NCI-H128 (cell line): ENCODE measurements at regions not wholly inside any gene's neighbourhood (a gene's known extent, or its start where the extent isn't known, plus 50 kb on each side); places are given as distances from the start of the nearest gene placed in this dataset.

Experiments used
- DNase-seq: peaks from one replicate; lab custom pipeline; 2025; ENCODE audit not compliant: unreplicated experiment; lab: John Stamatoyannopoulos, UW

DNA sequence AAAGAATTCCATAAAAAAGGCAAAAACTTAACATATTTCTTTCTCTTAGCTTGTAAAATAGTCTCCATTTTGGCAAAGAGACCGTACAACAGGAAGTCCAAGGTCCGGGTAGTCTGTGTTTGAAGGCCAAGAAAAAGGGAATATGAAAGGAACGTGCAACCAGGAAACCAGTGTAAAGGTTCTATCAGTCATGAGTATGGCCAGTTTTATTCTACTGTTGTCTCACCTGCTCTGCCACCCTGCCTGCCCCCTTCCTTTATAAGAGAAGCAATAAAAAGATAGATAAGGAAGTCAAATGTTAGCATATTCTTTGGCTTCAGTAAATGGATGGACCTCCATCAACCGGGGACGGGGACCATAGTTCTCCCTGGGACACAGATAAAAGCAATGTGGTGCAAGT lies 370.6 kb upstream of the ROBO2 start:
- DNase-seq: no peak

DNA sequence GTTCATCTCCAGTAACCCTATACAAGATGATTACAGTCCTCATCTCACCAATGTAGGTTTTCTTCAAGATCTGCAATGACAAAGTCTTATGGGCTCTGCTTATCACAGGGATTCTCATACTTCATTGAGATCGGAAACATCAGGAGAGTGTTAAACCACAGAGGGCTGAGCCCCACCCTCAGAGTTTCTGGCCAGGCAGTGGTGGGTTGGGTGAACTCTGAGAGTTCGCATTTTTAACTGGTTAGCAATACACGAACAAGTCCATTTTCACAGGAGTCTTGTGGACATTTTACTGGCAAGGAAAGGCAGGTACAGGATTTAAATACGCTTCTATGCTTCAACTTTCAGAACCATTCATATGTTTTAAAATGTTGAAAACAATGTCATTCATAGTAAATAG lies 366.7 kb upstream of the ROBO2 start:
- DNase-seq: no peak

DNA sequence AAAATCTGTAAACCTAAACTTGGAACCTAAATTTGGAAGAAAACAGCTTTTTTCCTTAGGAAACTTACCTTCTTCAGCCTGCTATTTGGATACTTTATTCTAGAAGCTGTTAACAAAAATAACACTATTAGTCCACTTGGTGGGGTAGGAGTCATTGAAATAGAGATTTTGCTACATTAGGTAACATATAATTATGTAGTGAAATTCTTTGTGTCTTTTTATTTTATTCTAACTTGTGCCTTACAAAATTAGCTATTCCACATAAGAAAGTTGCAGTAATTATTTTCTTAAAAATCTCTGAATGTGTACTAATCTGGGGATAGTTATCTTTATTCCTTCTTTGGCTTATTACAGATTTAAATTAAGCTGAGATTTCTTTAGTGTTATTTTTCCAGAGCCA lies 360.4 kb upstream of the ROBO2 start:
- DNase-seq: no peak

DNA sequence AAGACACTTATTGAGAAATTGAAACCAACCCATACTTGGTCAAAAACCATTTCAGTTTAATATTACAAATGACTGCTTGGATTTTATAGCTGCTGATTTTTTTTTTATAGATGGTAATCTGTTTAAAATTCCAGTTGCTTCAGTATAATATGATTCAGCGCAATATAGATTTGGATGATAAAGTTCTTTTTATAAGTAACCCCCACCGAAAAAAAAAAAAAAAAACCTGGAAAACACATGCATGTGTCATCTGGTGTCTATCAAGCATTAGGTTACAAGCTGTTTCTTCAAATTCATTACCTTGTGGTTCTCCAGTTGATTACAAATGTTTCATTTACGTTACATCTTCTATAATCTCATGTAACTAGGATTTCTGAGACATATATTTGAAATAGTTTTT lies 356.6 kb upstream of the ROBO2 start:
- no peak for DNase-seq

DNA sequence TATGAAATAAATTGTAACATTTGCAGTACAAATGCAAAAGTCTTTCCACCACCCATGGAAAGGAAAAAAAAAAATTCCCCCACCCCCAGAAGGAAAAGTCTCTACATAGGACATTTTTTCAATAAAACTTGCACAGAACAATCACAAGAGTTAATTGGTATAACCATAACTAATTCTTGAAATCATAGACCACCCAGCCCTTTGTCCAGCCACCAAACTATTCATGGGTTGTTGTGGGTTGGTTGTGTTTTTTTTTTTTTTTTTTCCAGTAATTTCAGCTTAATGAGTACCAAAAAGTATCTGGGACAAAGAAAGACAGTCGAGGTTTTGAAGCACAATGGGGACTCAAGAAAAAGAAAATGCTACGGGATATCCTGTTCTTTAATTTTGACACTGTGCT lies 355.0 kb upstream of the ROBO2 start:
- DNase-seq: no peak

DNA sequence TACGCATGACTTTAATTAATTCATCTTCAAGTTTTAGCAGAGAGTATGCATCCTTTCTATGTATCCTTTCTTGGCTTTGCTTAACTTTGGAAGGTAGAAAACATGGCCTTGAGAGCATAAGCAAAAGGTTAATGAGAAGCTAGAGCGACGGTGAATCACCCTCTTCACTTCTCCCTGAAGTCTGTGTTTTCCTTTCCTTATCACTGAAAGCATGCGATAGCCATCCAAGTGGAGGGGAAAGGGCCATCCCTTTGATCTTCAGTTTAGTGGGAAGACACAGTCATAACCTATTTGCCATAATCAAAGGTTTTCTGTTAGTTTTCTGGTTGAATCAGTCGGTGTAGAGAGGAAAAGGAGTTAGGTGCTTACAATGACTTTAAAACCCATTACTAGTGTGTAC lies 354.0 kb upstream of the ROBO2 start:
- DNase-seq: no peak

DNA sequence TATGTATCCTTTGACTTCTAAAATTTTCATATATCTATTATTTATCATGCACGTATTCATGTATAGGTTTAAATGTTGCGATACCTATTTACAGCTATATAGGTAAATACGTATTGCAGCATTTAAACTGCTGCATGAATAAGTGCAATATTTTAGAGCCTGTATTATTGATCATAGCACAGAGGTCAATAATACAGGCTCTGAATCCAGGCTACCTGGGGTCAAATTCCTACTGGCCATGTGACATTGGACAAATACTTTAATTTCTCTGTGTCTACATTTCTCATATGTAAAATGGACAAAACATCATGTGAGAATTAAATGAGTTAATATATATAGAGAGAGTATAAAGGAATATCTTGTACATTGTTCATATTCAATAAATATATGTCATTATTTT lies 352.9 kb upstream of the ROBO2 start:
- DNase-seq: no peak

DNA sequence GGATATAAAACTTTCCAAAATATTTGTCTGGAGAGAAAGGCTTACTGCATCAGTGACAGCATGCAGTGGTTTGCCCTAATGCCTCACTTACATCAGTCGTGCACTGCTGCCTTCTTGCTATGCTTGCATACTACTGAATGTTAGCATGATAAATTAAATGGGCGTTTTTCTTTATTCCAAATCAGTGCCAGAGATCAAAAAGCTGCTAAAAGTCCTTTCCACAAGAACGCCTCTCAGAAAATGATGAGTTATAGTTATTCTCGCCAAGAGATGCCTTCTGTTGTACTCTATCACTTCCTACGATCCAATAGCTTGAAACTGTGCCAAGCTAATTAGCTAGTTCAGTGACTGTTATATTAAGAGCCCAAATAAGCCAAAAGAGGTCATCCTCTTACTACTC lies 345.8 kb upstream of the ROBO2 start:
- peak; percentile 28 for DNase-seq

DNA sequence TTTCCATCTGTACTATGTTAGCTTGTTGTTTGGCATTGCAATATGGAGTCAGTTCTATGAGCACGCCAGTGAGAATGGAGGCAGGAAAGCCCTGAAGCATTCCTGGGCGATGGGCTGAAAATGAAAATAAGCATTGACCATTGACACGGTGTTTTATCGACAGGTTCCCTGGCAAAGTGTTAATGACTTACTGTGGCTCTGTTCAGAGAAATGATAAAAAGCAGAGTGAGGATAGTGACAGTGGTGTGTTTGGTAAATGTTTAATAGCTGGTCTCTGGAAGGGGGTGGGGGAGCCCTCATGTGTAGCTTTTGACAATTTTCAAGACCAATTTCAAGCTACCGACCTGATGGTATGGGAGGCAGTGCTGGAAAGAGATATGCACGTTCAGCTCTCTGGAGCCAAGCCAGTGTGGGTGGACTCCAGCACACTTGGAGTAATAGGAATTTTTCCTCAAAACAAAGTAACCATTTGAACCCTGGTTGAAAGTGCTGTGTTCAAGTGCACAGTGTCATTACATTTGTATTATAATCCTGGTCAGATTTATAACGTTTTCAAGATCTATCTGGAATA lies 341.7 kb upstream of the ROBO2 start:
- DNase-seq: no peak

DNA sequence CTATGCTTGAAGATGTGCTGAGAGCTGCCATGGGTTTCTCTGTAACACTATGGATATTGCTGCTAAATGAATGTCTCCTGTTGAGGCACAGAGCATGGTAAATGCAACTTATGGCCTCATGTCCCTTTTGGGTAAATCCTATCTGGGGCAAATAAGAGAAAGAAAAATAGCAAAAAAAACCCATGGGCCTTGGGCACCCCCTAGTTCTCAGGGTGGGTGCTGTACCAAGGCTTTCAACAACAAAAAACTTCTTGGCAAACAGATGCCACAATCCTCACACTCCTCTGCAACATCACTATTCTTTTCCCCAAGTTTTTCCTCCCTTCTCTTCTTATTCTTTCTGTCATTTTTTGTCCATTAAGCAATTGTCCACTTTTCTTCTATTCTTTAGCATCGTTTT lies 340.1 kb upstream of the ROBO2 start:
- no peak for DNase-seq

DNA sequence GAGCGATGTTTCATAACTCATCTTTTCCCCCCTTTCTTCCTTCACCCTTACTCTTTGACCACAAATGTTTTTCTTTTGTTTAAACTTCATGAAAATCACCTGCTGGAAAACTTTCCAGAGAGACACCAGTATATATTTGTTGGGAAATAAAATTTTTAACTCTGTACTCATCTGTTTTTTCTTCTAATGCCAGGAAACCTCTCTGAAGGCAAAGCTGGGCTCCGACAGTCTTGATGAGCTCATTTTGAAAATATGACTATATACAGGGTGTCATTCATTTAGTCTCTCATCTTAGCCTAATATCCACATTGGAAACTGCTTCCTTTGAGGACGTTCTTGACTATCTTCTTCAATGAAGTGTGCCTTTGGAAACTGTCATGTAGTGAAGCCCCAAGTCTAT lies 339.6 kb upstream of the ROBO2 start:
- DNase-seq: no peak

DNA sequence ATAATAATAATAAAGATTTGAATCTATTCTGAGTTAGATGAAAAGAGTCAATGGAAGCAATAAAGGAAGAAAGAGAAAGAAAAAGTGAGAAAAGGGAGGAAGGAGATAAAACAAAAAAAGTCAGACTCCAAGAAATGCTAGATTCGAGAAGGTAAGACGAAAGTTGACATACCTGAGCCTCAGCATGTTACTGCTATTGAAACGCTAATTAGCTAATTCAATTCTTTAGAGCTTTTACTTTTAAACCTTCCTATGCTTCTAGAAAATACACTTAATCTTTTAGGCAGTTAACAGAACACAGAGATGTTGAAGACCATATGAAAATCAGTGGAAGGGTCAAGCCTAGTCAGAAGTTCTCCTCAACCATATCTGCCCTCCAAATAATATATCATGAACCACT lies 337.2 kb upstream of the ROBO2 start:
- DNase-seq: no peak

DNA sequence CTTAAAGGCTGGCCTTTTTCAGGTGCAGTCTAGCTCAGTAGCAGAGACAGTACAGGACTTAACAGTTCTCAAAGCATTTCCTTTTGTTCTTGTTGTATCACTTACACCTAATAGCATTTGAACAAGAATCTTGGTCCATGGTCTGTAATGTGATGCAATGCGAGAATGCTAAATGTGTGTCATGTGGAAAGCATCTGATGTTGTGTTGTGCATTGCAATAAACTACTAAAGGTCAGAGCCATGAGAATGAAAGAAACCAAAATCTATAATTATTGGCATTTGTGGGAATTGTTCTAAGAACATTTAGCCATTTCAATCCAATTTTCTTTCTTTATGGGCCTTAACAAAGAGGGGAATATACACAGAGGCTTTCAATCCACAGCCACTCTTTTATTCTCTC lies 324.5 kb upstream of the ROBO2 start:
- no peak for DNase-seq

DNA sequence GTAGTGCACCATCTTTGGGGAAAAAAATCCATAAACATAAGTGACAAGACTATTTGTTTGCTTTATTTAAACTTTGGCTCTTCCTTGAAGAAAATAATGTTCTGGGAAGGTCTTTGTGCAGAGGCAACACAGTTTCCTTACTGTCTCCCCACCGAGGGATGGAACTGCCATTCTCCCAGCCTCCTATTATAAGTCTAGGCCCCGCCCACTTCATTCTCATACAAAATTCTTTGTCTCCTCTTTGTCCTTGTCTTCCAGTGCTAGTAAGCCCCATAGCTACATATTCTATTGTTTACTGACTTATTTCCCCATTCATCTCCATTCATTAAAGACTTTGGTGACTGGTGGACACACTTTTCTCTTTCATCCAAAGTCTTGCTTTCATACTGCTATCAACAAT lies 316.5 kb upstream of the ROBO2 start:
- DNase-seq: no peak

DNA sequence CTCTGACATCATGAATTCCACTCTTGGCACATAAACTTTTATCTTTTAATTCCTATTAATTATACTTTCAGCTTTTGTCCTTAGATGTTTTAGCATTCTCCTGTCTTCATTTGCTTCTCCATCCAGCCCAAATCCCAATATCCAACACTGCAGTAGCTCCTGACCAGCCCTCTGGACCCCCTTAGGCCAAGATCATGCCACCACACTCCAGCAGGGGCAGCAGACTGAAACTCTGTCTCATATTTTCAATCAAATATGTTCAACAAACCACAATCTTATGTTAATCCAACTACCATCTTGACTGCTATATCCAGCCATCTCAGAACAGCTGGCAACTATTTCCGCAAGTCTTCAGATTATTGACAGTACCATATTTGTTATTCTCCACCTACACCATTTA lies 315.8 kb upstream of the ROBO2 start:
- no peak for DNase-seq

DNA sequence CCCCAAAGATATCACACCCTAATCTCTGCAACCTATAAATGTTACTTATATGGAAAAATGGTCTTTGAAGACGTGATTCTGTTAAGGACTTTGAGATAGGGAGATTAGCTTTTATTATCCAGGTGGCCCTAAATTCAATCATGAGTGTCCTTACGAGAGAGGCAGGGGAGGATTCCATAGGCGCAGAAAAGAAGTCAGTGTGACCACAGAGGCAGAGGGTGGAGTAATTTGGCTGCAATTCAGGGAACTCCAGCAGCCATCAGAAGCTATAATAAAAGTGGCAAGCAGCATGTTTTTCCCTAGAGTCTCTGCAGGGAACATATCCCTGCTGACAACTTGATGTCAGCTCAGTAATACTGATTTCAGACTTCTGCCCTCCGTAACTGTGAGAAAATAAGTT lies 315.2 kb upstream of the ROBO2 start:
- no peak for DNase-seq

DNA sequence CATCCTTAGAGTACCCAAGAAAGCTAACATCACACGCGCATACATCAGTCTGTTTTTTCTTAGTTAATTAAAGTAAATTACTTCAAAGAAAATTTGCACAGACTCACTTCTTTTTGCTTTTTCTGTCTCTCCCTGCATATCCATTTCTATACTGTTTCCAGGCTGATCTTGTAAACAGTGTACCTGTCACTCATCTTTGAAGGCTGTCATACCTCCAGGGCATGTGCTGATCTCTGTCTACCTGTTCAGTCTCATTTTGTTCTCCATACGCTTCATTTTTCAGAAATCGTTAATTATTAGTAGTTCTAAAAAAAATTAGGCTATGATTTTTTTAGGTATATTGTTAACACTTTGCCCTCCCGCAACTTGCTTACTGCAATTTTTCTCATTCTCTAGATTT lies 313.9 kb upstream of the ROBO2 start:
- DNase-seq: no peak

DNA sequence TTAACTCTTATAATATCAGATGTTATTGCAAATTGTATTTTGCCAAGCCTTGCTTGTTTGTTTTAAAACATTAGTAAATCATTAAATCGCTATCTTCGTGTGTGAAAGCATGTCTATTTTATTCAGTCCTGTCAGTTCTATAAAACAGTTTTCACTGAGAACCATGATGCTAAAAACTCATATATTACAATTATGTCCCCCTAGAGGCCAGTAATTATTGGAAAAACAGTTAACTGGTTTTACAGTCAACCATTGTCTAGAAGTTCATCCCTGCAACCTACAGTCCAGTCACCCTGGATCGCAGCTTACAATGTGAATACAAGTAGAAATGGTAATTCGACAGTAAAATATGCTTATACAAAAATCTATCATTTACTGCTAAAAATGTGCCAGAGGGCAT lies 311.5 kb upstream of the ROBO2 start:
- no peak for DNase-seq

DNA sequence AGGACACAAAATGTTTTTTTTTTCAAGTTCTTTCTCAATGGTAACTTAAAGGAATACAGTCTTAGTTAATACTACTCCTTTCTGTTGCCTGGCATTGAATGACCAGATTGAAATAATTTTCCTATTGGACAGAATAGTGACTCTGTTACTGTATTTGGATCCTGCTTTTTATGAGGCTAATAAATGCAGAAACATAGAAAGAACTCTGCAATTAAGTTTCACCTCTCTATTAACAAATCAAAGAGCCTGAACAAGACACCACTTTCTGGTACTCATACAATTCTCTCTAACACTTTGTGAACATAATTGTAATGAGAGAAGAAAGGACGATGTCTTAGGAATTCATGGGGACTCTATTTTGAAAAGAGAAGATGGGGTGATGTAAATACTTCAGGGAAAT lies 308.4 kb upstream of the ROBO2 start:
- DNase-seq: no peak

DNA sequence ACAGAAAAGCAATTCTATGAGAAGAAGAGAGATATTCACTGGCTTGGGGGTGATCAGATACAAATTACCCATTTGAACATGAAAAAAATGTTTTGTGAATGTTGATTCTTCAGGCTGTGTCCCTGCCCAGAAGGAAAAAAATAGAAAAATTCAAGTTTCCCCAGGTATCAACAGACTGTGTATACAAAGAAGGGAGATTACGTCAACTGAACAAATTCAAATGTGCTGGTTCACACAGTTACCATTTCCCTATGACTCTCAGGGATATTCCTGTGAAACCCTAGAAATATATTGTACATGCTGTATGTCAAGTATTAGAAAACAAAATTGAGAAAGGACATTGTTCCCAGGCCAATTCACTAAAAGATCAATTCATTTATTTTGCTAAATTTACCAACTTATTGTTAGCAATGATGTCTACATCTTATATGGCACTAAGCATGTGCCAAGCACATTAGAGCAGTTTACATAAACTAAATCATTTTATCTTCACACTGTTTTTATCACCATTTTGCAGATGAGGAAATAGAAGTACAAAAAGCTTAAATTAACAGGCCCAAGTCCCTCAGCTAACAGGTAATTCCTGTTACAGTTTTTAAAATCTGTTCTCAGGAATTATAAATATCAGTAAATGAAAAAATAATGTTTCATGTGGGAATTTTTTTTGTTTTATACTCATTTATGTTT lies 306.7 kb upstream of the ROBO2 start:
- DNase-seq: no peak

DNA sequence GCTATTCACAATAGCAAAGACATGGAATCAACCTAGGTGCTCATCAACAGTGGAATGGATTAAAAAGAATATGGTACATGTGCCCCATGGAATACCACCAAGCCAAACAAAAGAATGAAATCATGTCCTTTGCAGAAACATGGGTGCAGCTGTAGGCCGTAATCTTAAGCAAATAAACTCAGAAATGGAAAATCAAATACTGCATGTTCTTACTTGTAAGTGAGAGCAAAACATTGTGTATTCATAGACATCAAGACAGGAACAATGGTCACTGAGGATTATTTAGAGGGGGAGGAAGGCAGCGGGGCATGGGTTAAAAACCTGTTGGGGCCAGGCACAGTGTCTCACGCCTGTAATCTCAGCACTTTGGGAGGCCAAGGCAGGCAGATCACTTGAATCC lies 304.7 kb upstream of the ROBO2 start:
- no peak for DNase-seq

DNA sequence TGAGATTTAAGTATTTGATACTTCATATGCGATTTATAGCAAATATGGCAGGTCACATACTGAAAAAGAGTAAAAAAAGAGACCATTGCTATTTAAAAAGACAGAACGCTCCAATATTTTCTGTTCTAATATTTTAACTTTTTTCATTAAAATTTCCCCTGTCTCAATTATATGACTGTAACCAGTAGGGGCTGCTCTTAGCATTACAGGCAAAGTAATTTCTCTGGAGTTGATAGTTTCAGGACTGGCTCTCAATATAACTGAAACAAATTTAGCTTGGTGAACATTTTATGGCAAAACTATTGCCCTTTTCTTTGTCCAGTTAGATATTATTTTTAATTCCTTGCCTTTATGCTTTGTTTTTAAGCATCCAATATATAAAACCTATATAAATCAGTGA lies 286.3 kb upstream of the ROBO2 start:
- no peak for DNase-seq

DNA sequence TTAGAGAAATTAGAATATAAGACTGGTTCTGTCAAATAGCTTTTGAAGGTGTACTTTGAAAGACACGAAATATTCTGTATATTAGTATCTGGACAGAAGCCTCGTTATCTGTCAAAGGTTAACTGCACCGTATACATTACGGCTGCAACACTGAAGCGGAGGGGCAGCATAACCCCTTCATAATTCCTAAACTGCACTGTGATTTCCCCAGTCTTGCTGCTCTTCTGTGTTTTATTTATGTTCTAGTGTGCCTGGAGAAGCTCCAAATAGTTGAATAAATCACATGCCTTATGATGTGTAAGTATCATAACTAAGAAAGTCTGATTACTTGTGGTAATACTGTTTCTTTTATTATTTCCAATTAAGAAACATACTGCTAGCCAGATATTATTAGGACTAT lies 285.7 kb upstream of the ROBO2 start:
- DNase-seq: no peak
